HCT116 (cell line): ENCODE measurements at regions not wholly inside any gene's neighbourhood (a gene's known extent, or its start where the extent isn't known, plus 50 kb on each side); places are given as distances from the start of the nearest gene placed in this dataset.

Experiments
- ATF3 ChIP-seq: IDR thresholded peaks from 2 replicates; pipeline ENCODE4 v1.6.1; 2012
- CTCF ChIP-seq, 3 experiments: fragments of 200-600 bp in 1 of 3; sonication (generic) in 1 of 3; IDR thresholded peaks in 2 of 3; conservative IDR thresholded peaks in 1 of 3; 2 replicates each; pipeline ENCODE4 v1.5.1; 2012 to 2017; ENCODE audit warnings: low read depth in 2 of 3, low read length in 2 of 3, antibody characterized with exemption in 1 of 3, borderline replicate concordance in 1 of 3, control low read depth in 1 of 3, mild to moderate bottlenecking in 1 of 3, mixed read lengths in 1 of 3, mixed run types in 1 of 3, moderate library complexity in 1 of 3; ENCODE audit not compliant: insufficient read depth in 1 of 3
- EGR1 ChIP-seq: IDR thresholded peaks from 2 replicates; pipeline ENCODE4 v1.6.1; 2012; ENCODE audit warnings: low read depth
- EZH2 ChIP-seq: fragments of 200-600 bp; sonication (generic); IDR thresholded peaks from 2 replicates; pipeline ENCODE4 v1.6.1; 2017; ENCODE audit warnings: antibody characterized with exemption, mixed run types
- EZH2phosphoT487 ChIP-seq: fragments of 200-600 bp; IDR thresholded peaks from 2 replicates; pipeline ENCODE4 v1.6.1; 2018; ENCODE audit warnings: antibody characterized with exemption, borderline replicate concordance
- FOSL1 ChIP-seq: IDR thresholded peaks from 2 replicates; pipeline ENCODE4 v1.6.1; 2012; ENCODE audit warnings: low read depth
- MAX ChIP-seq: IDR thresholded peaks from 2 replicates; pipeline ENCODE4 v1.6.1; 2012
- POLR2A ChIP-seq: IDR thresholded peaks from 2 replicates; pipeline ENCODE4 v1.7.0; 2011; ENCODE audit warnings: borderline replicate concordance; ENCODE audit not compliant: insufficient read depth, insufficient read length; ENCODE audit errors: extremely low read depth
- POLR2AphosphoS5 ChIP-seq: IDR thresholded peaks from 2 replicates; pipeline ENCODE4 v1.6.1; 2011; ENCODE audit warnings: mild to moderate bottlenecking, low read depth, low read length, moderate library complexity
- RAD21 ChIP-seq: IDR thresholded peaks from 2 replicates; pipeline ENCODE4 v1.6.1; 2012; ENCODE audit warnings: low read depth, mild to moderate bottlenecking
- REST ChIP-seq: IDR thresholded peaks from 2 replicates; pipeline ENCODE4 v1.6.1; 2012; ENCODE audit warnings: low read depth
- SP1 ChIP-seq: IDR thresholded peaks from 2 replicates; pipeline ENCODE4 v1.6.1; 2012; ENCODE audit warnings: low read depth
- TCF7L2 ChIP-seq: IDR thresholded peaks from 2 replicates; pipeline ENCODE4 v1.7.0; 2011; ENCODE audit warnings: borderline replicate concordance, inconsistent platforms; ENCODE audit not compliant: insufficient read depth, insufficient read length; ENCODE audit errors: extremely low read depth
- YY1 ChIP-seq: IDR thresholded peaks from 2 replicates; pipeline ENCODE4 v1.6.1; 2011; ENCODE audit warnings: low read length, low read depth, moderate library complexity, mild to moderate bottlenecking; ENCODE audit not compliant: insufficient replicate concordance; ENCODE audit errors: extremely low read depth

GRCh38 chr6:47424436-47424836, 53.2 kb upstream of the CD2AP start:
- TF ChIP-seq FOSL1 (no peak), YY1 (no peak), CTCF (IDR thresholded peaks at IDR 0.05 in 2 of 3, conservative IDR thresholded peaks at IDR 0.05 in 1 of 3; ENCODE audit: borderline replicate concordance in 1 of 3, insufficient read depth in 1 of 3, low read depth in 2 of 3, low read length in 2 of 3) (no peak), EZH2 (no peak), POLR2A (no peak), REST (no peak), RAD21 (no peak), EZH2phosphoT487 (no peak), POLR2AphosphoS5 (no peak), TCF7L2 (no peak), SP1 (no peak), MAX (no peak), EGR1 (no peak), ATF3 (no peak)
